GM19240 (cell line): ENCODE measurements at regions not wholly inside any gene's neighbourhood (a gene's known extent, or its start where the extent isn't known, plus 50 kb on each side); places are given as distances from the start of the nearest gene placed in this dataset.

Experiments used
- DNase-seq: peaks from one replicate; pipeline ENCODE4 v3.0.0; 2011; ENCODE audit warnings: low spot score; ENCODE audit not compliant: insufficient read length

DNA sequence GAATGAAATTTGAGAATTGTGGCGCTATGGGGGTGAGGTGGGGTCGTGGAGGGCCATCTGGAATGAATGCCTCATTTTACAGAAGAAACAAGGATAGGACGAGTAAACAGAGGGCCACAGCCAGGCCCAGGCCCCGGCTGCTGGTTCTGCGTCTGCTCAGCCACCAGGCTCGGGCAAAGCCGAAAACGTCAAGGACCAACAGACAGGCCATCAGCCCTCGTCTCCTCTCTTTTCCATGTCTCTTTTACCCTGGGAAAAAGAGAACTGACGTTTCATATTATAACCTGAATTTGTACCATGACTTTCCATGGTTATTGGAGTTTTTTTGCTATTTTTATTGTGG is 212.4 kb upstream of the ARID1B start:
- DNase-seq = no peak

DNA sequence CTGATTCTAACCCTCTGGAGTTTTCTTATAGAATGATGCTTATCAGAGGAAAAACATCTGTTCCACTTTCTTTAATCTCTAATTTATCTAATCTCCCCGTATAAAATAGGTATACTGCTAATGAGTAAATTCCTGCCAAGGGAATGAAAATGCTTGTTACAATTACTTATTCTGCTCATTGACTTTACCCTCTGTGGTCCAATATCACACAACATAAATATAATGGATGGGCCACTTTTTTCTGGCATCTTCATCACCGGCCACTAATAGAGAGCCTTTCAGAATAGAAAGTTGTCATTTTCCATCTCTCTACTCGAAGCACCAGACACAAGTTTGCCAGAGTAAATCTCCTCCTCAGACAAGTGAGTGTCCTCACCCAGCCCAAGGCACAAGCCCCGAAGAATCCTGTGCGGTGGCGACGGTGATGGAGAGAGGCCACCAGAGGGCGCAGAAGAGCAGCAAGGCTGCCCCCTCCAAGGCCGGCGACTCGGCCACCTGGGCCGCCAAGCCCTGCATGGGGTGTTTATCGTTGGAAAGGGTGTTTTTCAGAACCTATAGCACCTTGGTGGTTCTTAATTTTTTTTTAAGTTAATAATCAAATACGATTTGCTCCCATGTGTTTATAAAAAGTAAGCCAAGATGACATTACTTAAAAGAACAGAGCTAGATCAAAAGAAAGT is 212.9 kb upstream of the ARID1B start:
- DNase-seq = peak; percentile 65

GRCh38 chr6:156563714-156564113 is 213.5 kb upstream of the ARID1B start:
- no peak for DNase-seq

DNA sequence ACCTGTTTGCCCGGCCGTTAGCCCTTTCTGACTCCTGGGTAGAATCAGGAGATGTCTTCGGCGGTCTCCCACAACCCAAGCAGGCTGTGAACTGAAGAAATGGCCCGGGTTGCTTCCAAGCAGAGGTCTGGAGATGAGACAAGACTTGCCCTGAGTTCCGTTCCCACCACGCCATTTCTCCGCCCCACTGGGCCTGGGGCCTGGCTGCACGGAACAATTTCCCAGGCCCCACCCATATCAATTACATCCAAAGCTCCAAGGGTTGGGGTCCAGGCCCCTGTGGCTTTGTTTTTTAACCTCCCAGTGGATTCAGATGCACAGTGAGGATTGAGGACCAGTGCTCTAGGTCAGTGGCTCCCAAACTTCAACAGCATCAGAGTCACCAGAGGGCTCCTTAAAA is 214.5 kb upstream of the ARID1B start:
- DNase-seq = no peak

DNA sequence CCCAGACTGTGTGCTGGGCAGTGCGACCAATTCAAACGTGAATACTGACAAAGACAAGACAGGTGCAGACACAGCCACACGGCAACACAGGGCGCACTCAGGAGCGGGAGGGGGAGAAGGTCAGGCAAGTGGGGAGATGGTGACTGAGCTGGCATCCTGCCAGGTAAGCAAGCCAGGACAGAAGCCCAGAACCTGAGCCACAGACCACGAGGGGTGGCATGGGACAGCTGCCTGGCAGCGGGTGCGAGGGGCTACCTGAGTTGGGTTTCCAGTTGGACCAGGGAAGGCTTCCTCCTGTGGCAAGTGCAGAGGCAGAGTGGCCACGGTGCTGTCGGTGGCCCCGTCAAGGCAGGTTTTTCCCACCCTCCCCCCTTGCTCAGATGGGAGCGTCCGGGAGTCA is 215.2 kb upstream of the ARID1B start:
- no peak for DNase-seq

DNA sequence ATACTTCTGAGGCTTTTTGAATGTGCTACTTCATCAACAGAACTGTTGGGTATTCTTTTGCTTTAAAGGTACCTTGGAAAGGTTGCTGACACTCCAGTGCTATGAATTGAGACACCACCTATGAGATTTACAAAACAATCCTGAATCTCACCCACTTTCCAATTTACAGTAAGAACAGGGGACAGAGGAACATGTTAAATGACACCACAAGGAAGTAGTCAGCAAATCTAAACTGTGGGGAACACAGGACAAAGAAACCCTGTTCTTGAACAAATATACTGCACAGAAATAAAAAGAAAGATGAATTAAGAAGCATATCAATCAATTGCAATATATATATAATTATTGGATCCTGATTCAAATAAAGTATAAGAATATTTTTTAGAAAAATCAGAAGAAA is 216.7 kb upstream of the ARID1B start:
- DNase-seq = no peak

GRCh38 chr6:156559162-156559690 is 218.0 kb upstream of the ARID1B start:
- no peak for DNase-seq

- no peak for DNase-seq
These were observed 219.3 kb upstream of the ARID1B start for GRCh38 chr6:156557911-156558259.

DNA sequence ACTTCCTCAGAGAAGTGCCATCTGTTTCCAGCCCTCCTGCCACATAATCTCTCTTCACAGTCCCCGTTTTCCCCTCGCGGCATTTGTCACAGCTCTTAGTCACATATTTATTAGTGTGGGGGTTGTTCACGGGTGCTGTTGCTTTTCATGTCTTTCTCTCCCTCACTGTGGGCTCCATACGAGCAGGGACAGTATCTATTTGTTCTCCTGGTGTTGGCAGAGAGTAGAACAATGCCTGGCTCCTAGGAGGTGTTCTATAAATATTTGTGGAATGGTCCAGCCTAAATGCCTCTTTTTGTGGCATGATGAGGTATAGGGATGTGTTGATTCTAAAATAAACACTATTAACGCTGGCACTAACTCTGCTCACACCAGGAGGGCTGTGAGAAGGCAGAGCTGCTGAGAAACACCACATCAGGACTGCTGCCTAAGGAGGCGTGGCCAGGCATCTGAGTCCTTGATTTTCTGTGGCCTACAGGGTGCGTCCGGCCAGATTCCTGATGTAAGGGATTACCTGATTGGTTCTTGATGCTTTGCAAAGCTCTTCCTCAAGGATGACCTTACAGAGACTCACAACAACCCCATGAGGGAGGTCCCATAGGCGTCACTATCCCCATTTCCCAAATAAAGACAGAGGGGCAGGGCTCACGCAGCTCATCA is 219.8 kb upstream of the ARID1B start:
- no peak for DNase-seq

GRCh38 chr6:156556811-156557210 is 220.4 kb upstream of the ARID1B start:
- no peak for DNase-seq

GRCh38 chr6:156555116-156555515 is 222.1 kb upstream of the ARID1B start:
- no peak for DNase-seq

- no peak for DNase-seq
These were observed 223.0 kb upstream of the ARID1B start for GRCh38 chr6:156554160-156554559.

DNA sequence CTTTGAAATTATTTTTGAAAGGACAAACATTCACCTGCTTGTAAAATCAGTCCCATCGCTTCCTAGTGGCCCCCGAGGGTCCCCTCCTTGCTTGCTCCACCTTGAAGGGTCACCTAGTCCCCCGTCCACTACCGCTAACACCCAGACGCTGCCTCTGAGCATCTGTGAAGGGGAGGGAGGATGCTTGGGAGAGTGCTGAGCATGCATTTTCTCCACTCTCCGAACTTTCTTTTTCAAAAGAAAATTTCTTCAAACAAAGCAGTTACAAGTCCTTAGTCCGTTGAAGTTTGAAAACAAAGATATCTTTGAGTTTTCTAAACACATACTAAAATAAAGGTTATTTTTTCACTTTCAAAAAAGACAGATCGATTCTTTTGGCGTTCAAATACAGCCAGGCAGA is 224.3 kb upstream of the ARID1B start:
- no peak for DNase-seq

DNA sequence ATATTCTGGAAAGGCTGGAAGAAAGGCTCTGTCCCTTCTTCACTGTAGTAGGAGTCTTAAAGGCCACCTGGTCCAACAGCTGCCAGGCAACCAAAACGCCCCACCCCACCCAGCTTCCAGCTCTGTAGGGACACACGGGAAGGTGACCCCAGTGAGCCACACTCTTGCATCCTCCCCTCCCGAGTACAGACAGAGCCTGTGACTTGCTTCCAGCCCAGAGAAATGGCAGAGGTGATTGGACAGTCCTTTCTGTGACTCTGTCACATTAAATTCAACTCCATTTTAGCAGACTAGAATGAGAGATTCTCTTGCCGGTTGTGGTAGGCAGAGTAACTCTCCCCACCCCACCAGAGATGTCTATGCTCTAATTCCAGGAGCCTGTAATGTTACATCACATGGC is 226.2 kb upstream of the ARID1B start:
- DNase-seq = no peak

- DNase-seq = no peak
These were observed 231.2 kb upstream of the ARID1B start for GRCh38 chr6:156545931-156546330.

DNA sequence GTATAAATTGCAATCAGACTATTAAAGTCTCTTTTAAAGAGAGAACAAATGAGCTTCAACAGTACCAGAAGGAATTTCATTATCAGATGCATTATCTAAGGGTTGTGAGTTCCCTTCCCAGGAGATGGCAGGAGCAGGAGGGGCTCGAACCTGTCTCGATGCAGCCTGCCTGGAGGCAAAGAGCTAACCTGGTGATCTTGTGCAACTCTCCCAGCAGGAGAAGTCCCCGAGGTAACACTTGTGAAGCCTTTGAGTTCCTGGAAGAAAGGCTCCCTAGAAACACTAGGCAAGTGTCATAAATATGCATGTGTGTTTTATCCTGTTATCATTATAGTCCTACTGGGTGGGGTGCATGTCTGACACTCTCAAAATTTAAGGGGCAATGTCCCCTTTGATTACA is 232.2 kb upstream of the ARID1B start:
- DNase-seq = no peak

DNA sequence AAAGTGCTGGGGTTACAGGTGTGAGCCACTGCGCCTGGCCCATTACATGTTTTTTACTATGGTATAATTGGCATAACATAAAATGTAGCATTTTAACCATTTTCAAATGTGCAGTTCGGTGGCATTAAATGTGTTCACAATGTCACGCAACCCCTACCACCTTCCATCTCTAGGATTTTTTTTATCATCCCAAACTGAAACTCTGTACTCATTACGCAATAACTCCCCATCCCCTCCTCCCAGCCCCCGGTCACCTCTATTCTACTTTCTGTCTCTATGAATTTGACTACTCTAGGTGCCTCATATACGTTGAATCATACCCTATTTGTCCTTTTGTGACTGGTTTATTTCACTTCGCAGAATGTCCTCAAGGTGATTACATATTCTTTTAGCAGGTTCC is 233.1 kb upstream of the ARID1B start:
- DNase-seq = no peak

- DNase-seq = no peak
These were observed 233.7 kb upstream of the ARID1B start for GRCh38 chr6:156543431-156543830.

- no peak for DNase-seq
These were observed 238.1 kb upstream of the ARID1B start for GRCh38 chr6:156538875-156539660.

- no peak for DNase-seq
These were observed 242.6 kb upstream of the ARID1B start for GRCh38 chr6:156534594-156534993.

DNA sequence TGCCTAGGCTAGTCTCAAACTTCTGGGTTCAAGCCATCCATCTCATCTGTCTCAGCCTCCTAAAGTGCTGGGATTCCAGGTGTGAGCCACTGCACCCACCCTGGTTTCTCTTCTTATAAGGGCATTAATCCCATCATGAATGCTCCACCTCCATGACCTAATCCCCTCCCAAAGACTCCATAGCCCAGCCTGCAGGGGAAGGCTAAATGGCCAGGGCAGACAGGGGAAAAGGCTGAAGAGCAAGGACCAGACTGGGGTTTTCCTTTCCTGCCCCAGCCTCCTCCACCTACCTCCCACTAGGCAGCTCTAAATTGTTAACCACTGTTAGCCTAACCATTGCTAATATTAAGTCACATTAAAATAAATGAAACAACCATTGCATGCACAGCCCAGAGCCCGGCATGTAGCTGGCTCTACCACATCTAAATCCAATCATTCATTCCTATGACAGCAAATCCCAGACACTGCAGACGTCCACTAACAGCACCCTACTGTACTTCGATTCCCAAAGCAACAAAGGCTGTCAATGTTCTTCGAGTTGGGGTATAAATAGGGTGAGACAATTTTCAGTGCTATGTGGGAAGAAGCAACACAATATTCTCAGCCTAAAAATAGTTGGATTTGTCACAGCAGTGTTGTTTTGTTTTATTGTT is 243.2 kb upstream of the ARID1B start:
- no peak for DNase-seq

DNA sequence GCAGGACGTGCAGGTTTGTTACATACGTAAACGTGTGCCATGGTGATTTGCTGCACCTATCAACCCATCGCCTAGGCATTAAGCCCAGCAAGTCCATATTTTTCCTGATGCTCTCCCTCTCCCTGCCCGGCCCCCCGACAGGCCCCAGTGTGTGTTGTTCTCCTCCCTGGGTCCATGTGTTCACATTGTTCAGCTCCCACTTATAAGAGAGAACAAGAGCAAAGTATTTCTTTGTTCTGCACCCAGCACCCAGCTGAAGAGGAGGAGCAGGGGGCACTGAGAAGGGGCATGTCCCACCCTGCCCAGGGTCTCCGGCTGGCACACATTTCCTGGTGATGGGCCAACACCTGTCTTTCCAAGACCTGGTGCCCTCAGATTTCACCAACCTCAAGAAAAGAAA is 251.1 kb upstream of the ARID1B start:
- DNase-seq = no peak
